PFSK-1 (cell line): ENCODE measurements at regions not wholly inside any gene's neighbourhood (a gene's known extent, or its start where the extent isn't known, plus 50 kb on each side); places are given as distances from the start of the nearest gene placed in this dataset.

Source experiments
- POLR2AphosphoS5 ChIP-seq: IDR thresholded peaks from 2 replicates; pipeline ENCODE4 v1.6.1; 2012; ENCODE audit warnings: low read depth, mild to moderate bottlenecking, control low read depth, low read length, moderate library complexity
- REST ChIP-seq, 2 experiments: IDR thresholded peaks; 2 replicates each; pipeline versions ENCODE4 v1.6.1 to v1.8.0; 2011 to 2012; ENCODE audit warnings: low read depth in 2 of 2, low read length in 2 of 2, control low read depth in 1 of 2, inconsistent platforms in 1 of 2, mild to moderate bottlenecking in 1 of 2, moderate library complexity in 1 of 2; ENCODE audit not compliant: insufficient read depth in 1 of 2
- TAF1 ChIP-seq: IDR thresholded peaks from 2 replicates; pipeline ENCODE4 v1.6.1; 2012; ENCODE audit warnings: low read length, control low read depth, borderline replicate concordance; ENCODE audit not compliant: insufficient read depth

GRCh38 chr14:58744801-58745394, 107.1 kb downstream of the DACT1 start:
- TF ChIP-seq REST (IDR thresholded peaks at IDR 0.05; ENCODE audit: insufficient read depth in 1 of 2, low read depth in 2 of 2, low read length in 2 of 2) (no peak), TAF1 (no peak), POLR2AphosphoS5 (no peak)
